ENCODE measurements at regions not wholly inside any gene's neighbourhood (a gene's known extent, or its start where the extent isn't known, plus 50 kb on each side); places are given as distances from the start of the nearest gene placed in this dataset.

GRCh38 chr4:137610960-137611359 is 78.7 kb upstream of the PCDH18 start:
- TF ChIP-seq CTCF (conservative IDR thresholded peaks at IDR 0.05; ENCODE audit: control insufficient read depth, insufficient read depth, low read depth, low read length) = peak; percentile 62
- DNase-seq (ENCODE audit: low read depth) = peak; percentile 42
- no peak overlapping the region for H3K4me3 ChIP-seq (ENCODE audit: control insufficient read depth, low read depth, low read length)

- H3K4me3 ChIP-seq (ENCODE audit: control insufficient read depth, low read depth, low read length) = no peak overlapping the region
- no peak for TF ChIP-seq CTCF (conservative IDR thresholded peaks at IDR 0.05; ENCODE audit: control insufficient read depth, insufficient read depth, low read depth, low read length)
- DNase-seq (ENCODE audit: low read depth) = peak; percentile 39
Observed at GRCh38 chr4:137609718-137610430, 77.6 kb upstream of the PCDH18 start.

- no peak for DNase-seq (ENCODE audit: low read depth)
- TF ChIP-seq CTCF (conservative IDR thresholded peaks at IDR 0.05; ENCODE audit: control insufficient read depth, insufficient read depth, low read depth, low read length) = no peak
- H3K4me3 ChIP-seq (ENCODE audit: control insufficient read depth, low read depth, low read length) = no peak overlapping the region
Observed at GRCh38 chr4:137608085-137608484, 75.8 kb upstream of the PCDH18 start.

- DNase-seq (ENCODE audit: low read depth) = no peak
- TF ChIP-seq CTCF (conservative IDR thresholded peaks at IDR 0.05; ENCODE audit: control insufficient read depth, insufficient read depth, low read depth, low read length) = no peak
Observed at GRCh38 chr4:137602436-137602835, 70.1 kb upstream of the PCDH18 start.

GRCh38 chr4:137601934-137602333 is 69.6 kb upstream of the PCDH18 start:
- no peak for DNase-seq (ENCODE audit: low read depth)
- no peak for TF ChIP-seq CTCF (conservative IDR thresholded peaks at IDR 0.05; ENCODE audit: control insufficient read depth, insufficient read depth, low read depth, low read length)
- H3K4me3 ChIP-seq (ENCODE audit: control insufficient read depth, low read depth, low read length) = no peak overlapping the region

More at GRCh38 chr4:137602436-137602835, 70.1 kb upstream of the PCDH18 start:
- no peak overlapping the region for H3K4me3 ChIP-seq (ENCODE audit: control insufficient read depth, low read depth, low read length)

- no peak for TF ChIP-seq CTCF (conservative IDR thresholded peaks at IDR 0.05; ENCODE audit: control insufficient read depth, insufficient read depth, low read depth, low read length)
- no peak for DNase-seq (ENCODE audit: low read depth)
Observed at GRCh38 chr4:137599734-137600133, 67.4 kb upstream of the PCDH18 start.

More at GRCh38 chr4:137599734-137600133, 67.4 kb upstream of the PCDH18 start:
- no peak overlapping the region for H3K4me3 ChIP-seq (ENCODE audit: control insufficient read depth, low read depth, low read length)

Measured in fibroblast of mammary gland (primary cell).